ENCODE measurements at regions not wholly inside any gene's neighbourhood (a gene's known extent, or its start where the extent isn't known, plus 50 kb on each side); places are given as distances from the start of the nearest gene placed in this dataset.

DNA sequence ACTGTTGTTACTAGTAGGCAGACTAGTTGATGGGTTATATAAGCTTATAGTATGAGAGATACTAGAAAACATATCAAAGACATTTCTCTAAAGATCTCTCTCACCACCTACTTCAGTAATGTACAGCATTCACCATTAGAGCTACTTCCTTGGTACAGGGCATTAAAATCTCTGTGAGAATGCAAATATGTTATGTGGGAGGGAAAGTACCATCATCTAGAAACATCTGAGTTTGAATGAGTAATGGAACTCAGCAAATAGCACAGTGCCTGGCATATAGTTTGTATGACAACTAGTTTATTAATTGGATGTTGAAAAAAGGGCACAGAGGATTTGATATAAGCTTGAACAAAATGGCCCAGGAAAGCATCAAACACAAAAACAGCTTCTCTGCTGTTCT, 211.1 kb downstream of the GLUD2 start:
- TF ChIP-seq CTCF (IDR thresholded peaks at IDR 0.05) (no peak), POLR2A (IDR thresholded peaks at IDR 0.05) (no peak)
